C4-2B (cell line): ENCODE measurements at regions not wholly inside any gene's neighbourhood (a gene's known extent, or its start where the extent isn't known, plus 50 kb on each side); places are given as distances from the start of the nearest gene placed in this dataset.

ENCODE experiments used
- ZFX ChIP-seq: fragments of 450-650 bp; IDR thresholded peaks from 2 replicates; pipeline ENCODE4 v1.6.1; 2017
- TF ChIP-seq, protein P1 (sequence below): fragments of 450-650 bp; conservative IDR thresholded peaks from 2 replicates; pipeline ENCODE4 v1.5.1; 2017; ENCODE audit warnings: mild to moderate bottlenecking

GRCh38 chr2:236814593-236814992 lies 245.0 kb downstream of the ACKR3 start:
- TF ChIP-seq, protein P1, sequence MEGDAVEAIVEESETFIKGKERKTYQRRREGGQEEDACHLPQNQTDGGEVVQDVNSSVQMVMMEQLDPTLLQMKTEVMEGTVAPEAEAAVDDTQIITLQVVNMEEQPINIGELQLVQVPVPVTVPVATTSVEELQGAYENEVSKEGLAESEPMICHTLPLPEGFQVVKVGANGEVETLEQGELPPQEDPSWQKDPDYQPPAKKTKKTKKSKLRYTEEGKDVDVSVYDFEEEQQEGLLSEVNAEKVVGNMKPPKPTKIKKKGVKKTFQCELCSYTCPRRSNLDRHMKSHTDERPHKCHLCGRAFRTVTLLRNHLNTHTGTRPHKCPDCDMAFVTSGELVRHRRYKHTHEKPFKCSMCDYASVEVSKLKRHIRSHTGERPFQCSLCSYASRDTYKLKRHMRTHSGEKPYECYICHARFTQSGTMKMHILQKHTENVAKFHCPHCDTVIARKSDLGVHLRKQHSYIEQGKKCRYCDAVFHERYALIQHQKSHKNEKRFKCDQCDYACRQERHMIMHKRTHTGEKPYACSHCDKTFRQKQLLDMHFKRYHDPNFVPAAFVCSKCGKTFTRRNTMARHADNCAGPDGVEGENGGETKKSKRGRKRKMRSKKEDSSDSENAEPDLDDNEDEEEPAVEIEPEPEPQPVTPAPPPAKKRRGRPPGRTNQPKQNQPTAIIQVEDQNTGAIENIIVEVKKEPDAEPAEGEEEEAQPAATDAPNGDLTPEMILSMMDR, result no peak
- no peak for TF ChIP-seq ZFX
